Fibroblast of villous mesenchyme (primary cell): ENCODE measurements at regions not wholly inside any gene's neighbourhood (a gene's known extent, or its start where the extent isn't known, plus 50 kb on each side); places are given as distances from the start of the nearest gene placed in this dataset.

Experiments used
- DNase-seq: peaks from one replicate; pipeline ENCODE4 v3.0.0-alpha.2; 2010; ENCODE audit warnings: low read depth
- H3K4me3 ChIP-seq: 2 replicates; pipeline ENCODE4 v1.5.1; 2011; ENCODE audit warnings: low read depth, mild to moderate bottlenecking, low read length
- CTCF ChIP-seq: IDR thresholded peaks from 2 replicates; pipeline ENCODE4 v1.5.1; 2012; ENCODE audit warnings: low read depth, mild to moderate bottlenecking, low read length; ENCODE audit not compliant: insufficient read depth

DNA sequence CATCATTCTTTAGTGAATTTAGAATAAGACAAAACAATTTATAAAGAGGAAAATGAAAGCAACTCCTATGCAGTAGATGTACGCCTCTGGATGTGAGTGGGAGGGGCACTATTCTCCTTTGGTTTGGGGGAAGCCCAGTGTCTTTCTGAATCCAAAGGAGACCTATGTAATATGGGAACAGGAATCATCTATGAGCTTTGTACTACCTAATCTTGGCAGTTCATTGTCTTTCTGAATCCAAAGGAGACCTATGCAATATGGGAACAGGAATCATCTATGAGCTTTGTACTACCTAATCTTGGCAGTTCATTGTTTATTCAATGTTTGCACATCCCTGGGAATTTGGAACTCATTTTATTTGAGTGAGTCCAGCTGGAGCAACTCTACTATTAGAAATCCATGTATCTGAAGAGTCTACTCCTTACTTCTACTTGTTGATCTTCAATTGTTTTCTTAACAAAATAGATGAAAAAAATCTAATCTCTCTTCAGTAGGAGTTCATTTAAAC lies 401.1 kb upstream of the LRATD1 start:
- DNase-seq: no peak
- H3K4me3 ChIP-seq: no peak overlapping the region
- TF ChIP-seq CTCF: no peak

DNA sequence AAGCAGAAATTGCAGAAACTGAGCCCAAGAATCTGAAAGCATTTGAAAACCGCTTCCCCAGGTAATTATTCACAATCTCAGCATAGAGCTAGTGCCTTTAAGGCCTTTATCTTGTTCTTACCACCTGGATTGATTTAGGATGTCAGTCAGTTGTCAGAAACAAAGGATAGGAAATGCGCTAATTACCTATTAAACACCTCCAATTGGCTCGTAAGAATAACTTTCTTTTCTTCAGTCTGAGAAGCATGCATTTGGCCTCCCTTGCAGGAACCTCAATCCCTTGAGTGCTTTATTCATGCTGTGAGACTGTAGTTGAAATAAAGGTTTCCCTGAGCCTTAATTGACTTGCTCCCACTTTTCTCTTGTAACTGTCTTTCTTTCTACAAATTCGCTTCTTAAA lies 400.3 kb upstream of the LRATD1 start:
- no peak overlapping the region for H3K4me3 ChIP-seq
- no peak for TF ChIP-seq CTCF
- DNase-seq: no peak

DNA sequence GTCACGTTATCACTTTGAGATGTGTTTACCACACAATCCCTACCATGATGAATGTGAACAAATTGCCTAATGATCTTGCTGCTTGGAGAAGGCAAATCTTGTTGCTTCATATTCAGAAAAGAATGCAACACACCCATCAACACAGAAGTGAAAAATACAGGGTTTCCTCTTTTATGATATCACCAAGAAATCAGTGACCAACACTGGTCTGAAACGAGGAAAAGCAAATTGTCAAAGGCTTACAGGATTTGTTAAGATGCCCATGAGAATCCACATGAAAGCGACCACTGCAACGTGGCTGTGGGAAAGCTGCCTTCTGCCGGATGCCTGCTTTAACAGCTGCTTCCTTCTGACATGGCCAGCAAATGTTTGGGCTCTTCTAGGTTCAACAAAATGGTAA lies 397.6 kb upstream of the LRATD1 start:
- TF ChIP-seq CTCF: no peak
- no peak overlapping the region for H3K4me3 ChIP-seq
- DNase-seq: no peak

DNA sequence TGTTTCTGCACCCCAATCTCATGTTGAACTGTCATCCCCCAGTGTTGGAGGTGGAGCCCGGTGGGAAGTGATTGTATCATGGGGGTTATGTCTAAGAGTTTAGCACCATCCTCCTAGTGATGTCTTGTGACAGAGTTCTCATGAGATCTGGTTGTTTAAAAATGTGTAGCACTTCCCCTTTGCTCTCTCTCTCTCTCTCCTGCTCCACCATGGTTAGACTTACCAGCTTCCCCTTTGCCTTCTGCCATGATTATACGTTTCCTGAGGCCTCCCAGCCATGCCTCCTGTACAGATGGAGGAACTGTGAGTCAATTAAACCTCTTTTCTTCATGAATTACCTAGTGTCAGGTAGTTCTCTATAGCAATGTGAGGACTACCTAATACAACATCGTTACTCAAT lies 396.9 kb upstream of the LRATD1 start:
- no peak for TF ChIP-seq CTCF
- DNase-seq: no peak

DNA sequence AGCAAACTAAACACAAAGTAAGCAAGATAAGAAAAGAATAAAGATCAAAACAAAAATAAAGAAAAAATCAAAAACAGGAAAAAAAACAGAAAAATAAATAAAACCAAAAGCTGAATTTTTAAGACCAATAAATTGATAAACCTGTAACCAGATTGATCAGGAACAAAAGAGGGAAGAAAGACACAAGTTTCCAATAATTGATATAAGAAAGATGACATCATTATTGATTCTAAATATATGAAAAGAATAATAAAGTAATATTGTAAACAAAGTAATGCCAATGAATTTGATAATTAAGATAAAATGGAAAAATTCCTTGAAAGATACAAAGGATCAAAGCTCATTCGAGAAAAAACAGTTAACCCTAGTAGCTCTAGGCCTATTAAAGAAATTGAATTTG lies 394.6 kb upstream of the LRATD1 start:
- DNase-seq: no peak
- no peak overlapping the region for H3K4me3 ChIP-seq
- TF ChIP-seq CTCF: no peak

More for the DNA sequence above, 396.9 kb upstream of the LRATD1 start:
- H3K4me3 ChIP-seq: no peak overlapping the region

DNA sequence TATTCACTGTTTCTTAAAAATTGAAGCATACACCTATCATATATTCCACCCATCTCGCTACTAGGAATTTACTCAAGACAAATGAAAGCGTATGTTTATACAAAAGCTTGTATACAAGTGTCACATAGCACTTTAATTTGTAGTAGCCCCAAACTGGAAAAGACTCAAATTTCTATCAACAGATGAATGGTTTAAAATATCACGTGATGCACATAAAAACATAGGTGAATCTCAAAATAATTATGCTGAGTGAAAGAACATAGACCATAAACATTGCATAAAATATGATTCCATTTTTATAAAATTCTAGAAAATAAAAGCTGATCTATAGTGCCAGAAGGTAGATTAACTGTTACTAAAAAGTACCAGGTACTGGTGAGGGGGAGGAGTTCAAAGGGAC lies 392.9 kb upstream of the LRATD1 start:
- H3K4me3 ChIP-seq: no peak overlapping the region
- no peak for TF ChIP-seq CTCF
- no peak for DNase-seq

- TF ChIP-seq CTCF: no peak
- DNase-seq: no peak
- H3K4me3 ChIP-seq: no peak overlapping the region
Measured at GRCh38 chr2:14240868-14241267, 391.6 kb upstream of the LRATD1 start.
